ENCODE measurements at regions not wholly inside any gene's neighbourhood (a gene's known extent, or its start where the extent isn't known, plus 50 kb on each side); places are given as distances from the start of the nearest gene placed in this dataset.
"Not testable (repeated sequence)": the region's sequence is repeated elsewhere in the genome, so short reads cannot be mapped to it uniquely, and the experiment has no call there.

GRCh38 chr12:129997239-129997638, 93.4 kb upstream of the TMEM132D start:
- intact Hi-C loops (cut with DNase I, micrococcal nuclease) = no loop called here
- H3K4me1 Mint-ChIP-seq = no peaks in the 10 kb centered on the region
- H3K4me3 Mint-ChIP-seq = no peak overlapping the region
- H3K36me3 Mint-ChIP-seq (ENCODE audit: low read depth) = no peaks in the 10 kb centered on the region
- no peak overlapping the region for H3K27ac Mint-ChIP-seq
- ChIA-PET POLR2A (no interaction called here), CTCF (interaction anchor here (0.6 to 1.0 kb wide), 2 partner anchors 13 to 1759 kb away, joined by 3 read pairs; no protein-coding TSS in a partner anchor)
- H3K27me3 Mint-ChIP-seq = peaks cover 10% of the 10 kb centered on the region
- DNase-seq (no peak), ATAC-seq (no peak)
- H3K9me3 Mint-ChIP-seq (ENCODE audit: low read depth) = peaks cover 3% of the 10 kb centered on the region

- H3K27me3 Mint-ChIP-seq; DNase-seq; H3K4me3 Mint-ChIP-seq; H3K9me3 Mint-ChIP-seq (ENCODE audit: low read depth); H3K4me1 Mint-ChIP-seq; POLR2A ChIA-PET; ATAC-seq; intact Hi-C loops (cut with DNase I, micrococcal nuclease); H3K36me3 Mint-ChIP-seq (ENCODE audit: low read depth); H3K27ac Mint-ChIP-seq: not testable (repeated sequence)
- CTCF ChIA-PET = interaction anchor here (1.0 to 1.5 kb wide), 3 partner anchors 10 to 42 kb away, joined by 3 to 7 read pairs (median 3); no protein-coding TSS in a partner anchor
Observed at GRCh38 chr12:130004310-130004877, 100.6 kb upstream of the TMEM132D start.

- intact Hi-C loops (cut with DNase I, micrococcal nuclease) = no loop called here
- ATAC-seq (no peak), DNase-seq (no peak)
- ChIA-PET POLR2A (no interaction called here), CTCF (no interaction called here)
- H3K27me3 Mint-ChIP-seq = peaks cover 2% of the 10 kb centered on the region
- no peak overlapping the region for H3K4me3 Mint-ChIP-seq
- H3K36me3 Mint-ChIP-seq (ENCODE audit: low read depth) = no peaks in the 10 kb centered on the region
- no peak overlapping the region for H3K27ac Mint-ChIP-seq
- no peaks in the 10 kb centered on the region for H3K4me1 Mint-ChIP-seq
- H3K9me3 Mint-ChIP-seq (ENCODE audit: low read depth) = no peaks in the 10 kb centered on the region
Observed at GRCh38 chr12:130007771-130008170, 103.9 kb upstream of the TMEM132D start.

- Mint-ChIP-seq H3K27ac (no peak overlapping the region), H3K36me3 (ENCODE audit: low read depth) (no peaks in the 10 kb centered on the region), H3K4me1 (no peaks in the 10 kb centered on the region), H3K4me3 (no peak overlapping the region), H3K9me3 (ENCODE audit: low read depth) (no peaks in the 10 kb centered on the region), H3K27me3 (peaks cover 2% of the 10 kb centered on the region)
- POLR2A ChIA-PET = no interaction called here
- intact Hi-C loops (cut with DNase I, micrococcal nuclease) = no loop called here
- DNase-seq = no peak
- ATAC-seq = no peak
- CTCF ChIA-PET = no interaction called here
Observed at GRCh38 chr12:130008241-130008640, 104.4 kb upstream of the TMEM132D start.

- ChIA-PET POLR2A (no interaction called here), CTCF (interaction anchor here (0.6 kb wide), 1 partner anchor 144 kb away, joined by 3 read pairs; no protein-coding TSS in a partner anchor)
- peaks cover 2% of the 10 kb centered on the region for H3K27me3 Mint-ChIP-seq
- no peak for DNase-seq
- intact Hi-C loops (cut with DNase I, micrococcal nuclease) = loop anchor here (5.0 kb wide), 5 partner anchors 98 to 1368 kb away; no protein-coding TSS in a partner anchor
- ATAC-seq = no peak
- H3K36me3 Mint-ChIP-seq (ENCODE audit: low read depth) = no peaks in the 10 kb centered on the region
- no peaks in the 10 kb centered on the region for H3K4me1 Mint-ChIP-seq
- H3K9me3 Mint-ChIP-seq (ENCODE audit: low read depth) = no peaks in the 10 kb centered on the region
- H3K27ac Mint-ChIP-seq = no peak overlapping the region
- H3K4me3 Mint-ChIP-seq = no peak overlapping the region
Observed at GRCh38 chr12:130009961-130010360, 106.1 kb upstream of the TMEM132D start.

- no peak for ATAC-seq
- Mint-ChIP-seq H3K4me1 (no peaks in the 10 kb centered on the region), H3K27ac (no peak overlapping the region), H3K27me3 (peaks cover 6% of the 10 kb centered on the region), H3K36me3 (ENCODE audit: low read depth) (no peaks in the 10 kb centered on the region), H3K4me3 (no peak overlapping the region), H3K9me3 (ENCODE audit: low read depth) (no peaks in the 10 kb centered on the region)
- intact Hi-C loops (cut with DNase I, micrococcal nuclease) = loop anchor here (5.0 kb wide), 5 partner anchors 99 to 1369 kb away; no protein-coding TSS in a partner anchor
- ChIA-PET POLR2A (no interaction called here), CTCF (no interaction called here)
- no peak for DNase-seq
Observed at GRCh38 chr12:130011611-130012385, 108.0 kb upstream of the TMEM132D start.

GRCh38 chr12:130013771-130014484, 110.1 kb upstream of the TMEM132D start:
- H3K4me3 Mint-ChIP-seq = no peak overlapping the region
- ChIA-PET POLR2A (no interaction called here), CTCF (interaction anchor here (0.6 to 1.8 kb wide), 9 partner anchors 8 to 1755 kb away, joined by 3 to 12 read pairs (median 5); no protein-coding TSS in a partner anchor)
- peak; percentile 77 for DNase-seq
- H3K9me3 Mint-ChIP-seq (ENCODE audit: low read depth) = no peaks in the 10 kb centered on the region
- intact Hi-C loops (cut with DNase I, micrococcal nuclease) = loop anchor here (2.0 to 5.0 kb wide), 6 partner anchors 102 to 1372 kb away; no protein-coding TSS in a partner anchor
- H3K27me3 Mint-ChIP-seq = peaks cover 6% of the 10 kb centered on the region
- H3K4me1 Mint-ChIP-seq = no peaks in the 10 kb centered on the region
- no peaks in the 10 kb centered on the region for H3K36me3 Mint-ChIP-seq (ENCODE audit: low read depth)
- peak; percentile 77 for ATAC-seq
- no peak overlapping the region for H3K27ac Mint-ChIP-seq

GRCh38 chr12:130014485-130014807, 110.6 kb upstream of the TMEM132D start:
- POLR2A ChIA-PET = no interaction called here
- no peak for ATAC-seq
- Mint-ChIP-seq H3K4me1 (no peaks in the 10 kb centered on the region), H3K27me3 (peaks cover 6% of the 10 kb centered on the region), H3K27ac (no peak overlapping the region), H3K9me3 (ENCODE audit: low read depth) (no peaks in the 10 kb centered on the region), H3K36me3 (ENCODE audit: low read depth) (no peaks in the 10 kb centered on the region), H3K4me3 (no peak overlapping the region)
- CTCF ChIA-PET = interaction anchor here (0.6 to 1.8 kb wide), 9 partner anchors 9 to 1755 kb away, joined by 3 to 12 read pairs (median 5); no protein-coding TSS in a partner anchor
- intact Hi-C loops (cut with DNase I, micrococcal nuclease) = loop anchor here (2.0 to 5.0 kb wide), 6 partner anchors 102 to 1372 kb away; no protein-coding TSS in a partner anchor
- DNase-seq = peak; percentile 9

GRCh38 chr12:130016194-130016593, 112.4 kb upstream of the TMEM132D start:
- no peak for ATAC-seq
- DNase-seq = no peak
- Mint-ChIP-seq H3K4me1 (no peaks in the 10 kb centered on the region), H3K27me3 (peaks cover 7% of the 10 kb centered on the region), H3K36me3 (ENCODE audit: low read depth) (no peaks in the 10 kb centered on the region), H3K9me3 (ENCODE audit: low read depth) (no peaks in the 10 kb centered on the region), H3K4me3 (no peak overlapping the region), H3K27ac (no peak overlapping the region)
- CTCF ChIA-PET = interaction anchor here (1.3 kb wide), 1 partner anchor 11 kb away, joined by 4 read pairs; no protein-coding TSS in a partner anchor
- intact Hi-C loops (cut with DNase I, micrococcal nuclease) = no loop called here
- POLR2A ChIA-PET = no interaction called here

- CTCF ChIA-PET = interaction anchor here (0.6 kb wide), 1 partner anchor 10 kb away, joined by 3 read pairs; no protein-coding TSS in a partner anchor
- Mint-ChIP-seq H3K9me3 (ENCODE audit: low read depth) (no peaks in the 10 kb centered on the region), H3K36me3 (ENCODE audit: low read depth) (no peaks in the 10 kb centered on the region), H3K4me1 (no peaks in the 10 kb centered on the region), H3K27ac (no peak overlapping the region), H3K4me3 (no peak overlapping the region), H3K27me3 (peaks cover 5% of the 10 kb centered on the region)
- no peak for ATAC-seq
- POLR2A ChIA-PET = no interaction called here
- DNase-seq = no peak
- intact Hi-C loops (cut with DNase I, micrococcal nuclease) = no loop called here
Observed at GRCh38 chr12:130016986-130017385, 113.2 kb upstream of the TMEM132D start.

GRCh38 chr12:130017591-130018449, 114.0 kb upstream of the TMEM132D start:
- H3K4me3 Mint-ChIP-seq = no peak overlapping the region

More at GRCh38 chr12:130017591-130018449, 114.0 kb upstream of the TMEM132D start:
- H3K27me3 Mint-ChIP-seq = peaks cover 5% of the 10 kb centered on the region
- no peaks in the 10 kb centered on the region for H3K4me1 Mint-ChIP-seq
- no peaks in the 10 kb centered on the region for H3K9me3 Mint-ChIP-seq (ENCODE audit: low read depth)
- ChIA-PET CTCF (interaction anchor here (0.6 to 1.2 kb wide), 3 partner anchors 9 to 231 kb away, joined by 3 to 6 read pairs (median 4); no protein-coding TSS in a partner anchor), POLR2A (no interaction called here)
- no peaks in the 10 kb centered on the region for H3K36me3 Mint-ChIP-seq (ENCODE audit: low read depth)
- no peak overlapping the region for H3K27ac Mint-ChIP-seq
- intact Hi-C loops (cut with DNase I, micrococcal nuclease) = no loop called here
- no peak for ATAC-seq
- no peak for DNase-seq

Data from activated CD4-positive, alpha-beta T cell treated with anti-CD3 and anti-CD28 coated beads for 36 hours (primary cell).